ENCODE measurements at regions not wholly inside any gene's neighbourhood (a gene's known extent, or its start where the extent isn't known, plus 50 kb on each side); places are given as distances from the start of the nearest gene placed in this dataset.
"Not testable (repeated sequence)": the region's sequence is repeated elsewhere in the genome, so short reads cannot be mapped to it uniquely, and the experiment has no call there.

DNA sequence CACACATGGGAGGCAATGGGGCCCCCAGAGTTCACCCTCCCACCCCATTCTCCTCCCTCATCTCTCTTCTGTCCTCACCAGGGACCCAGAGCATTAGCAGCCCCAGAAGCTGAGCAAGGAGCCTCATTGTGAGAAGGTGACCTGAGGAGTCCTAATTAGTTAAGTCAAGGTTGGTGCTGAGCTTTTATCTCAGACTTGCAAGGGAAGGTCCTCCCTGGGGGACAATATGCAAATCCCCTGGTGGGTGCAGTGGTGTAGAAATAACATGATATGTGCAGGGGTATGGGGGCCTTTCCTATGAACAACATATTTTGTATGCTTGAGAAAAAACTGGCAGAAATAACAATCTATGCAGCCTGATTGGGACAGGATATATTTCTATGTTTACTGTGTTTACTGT, 485.5 kb downstream of the RPIA start:
- not testable (repeated sequence) for TF ChIP-seq POLR2A (IDR thresholded peaks at IDR 0.05; ENCODE audit: low read length); GATA1 (IDR thresholded peaks at IDR 0.05; ENCODE audit: low read depth, low read length)
